Endothelial cell of umbilical vein (primary cell): ENCODE measurements at regions not wholly inside any gene's neighbourhood (a gene's known extent, or its start where the extent isn't known, plus 50 kb on each side); places are given as distances from the start of the nearest gene placed in this dataset.
"Not testable (repeated sequence)": the region's sequence is repeated elsewhere in the genome, so short reads cannot be mapped to it uniquely, and the experiment has no call there.

ENCODE experiments used
- CTCF ChIP-seq, 2 donors: IDR thresholded peaks; 1 replicate in 1 of 2; 2 replicates in 1 of 2; pipeline ENCODE4 v1.5.1; 2011; ENCODE audit warnings: low read length in 2 of 2, mild to moderate bottlenecking in 2 of 2, moderate library complexity in 2 of 2, control low read depth in 1 of 2, inconsistent platforms in 1 of 2, low read depth in 1 of 2; ENCODE audit not compliant: insufficient read depth in 1 of 2; ENCODE audit errors: extremely low read depth in 1 of 2
- EZH2 ChIP-seq: IDR thresholded peaks from 2 replicates; pipeline ENCODE4 v1.6.1; 2012; ENCODE audit warnings: borderline replicate concordance, low read depth, mild to moderate bottlenecking, moderate library complexity, low read length, inconsistent platforms; ENCODE audit not compliant: severe bottlenecking
- POLR2A ChIP-seq: IDR thresholded peaks from 2 replicates; pipeline ENCODE4 v1.6.1; 2012; ENCODE audit warnings: low read depth, mild to moderate bottlenecking, control low read depth, low read length
- POLR2AphosphoS5 ChIP-seq: IDR thresholded peaks from 2 replicates; pipeline ENCODE4 v1.6.1; 2012; ENCODE audit warnings: low read depth, mild to moderate bottlenecking, control low read depth, low read length, moderate library complexity; ENCODE audit not compliant: insufficient read depth

GRCh38 chr4:130038540-130038939 lies 942.6 kb downstream of the C4orf33 start:
- TF ChIP-seq CTCF (IDR thresholded peaks at IDR 0.05; ENCODE audit: extremely low read depth in 1 of 2, insufficient read depth in 1 of 2, low read depth in 1 of 2, low read length in 2 of 2); POLR2AphosphoS5; EZH2; POLR2A: not testable (repeated sequence)
